ENCODE measurements at regions not wholly inside any gene's neighbourhood (a gene's known extent, or its start where the extent isn't known, plus 50 kb on each side); places are given as distances from the start of the nearest gene placed in this dataset.

GRCh38 chr5:35285435-35285834, 55.1 kb upstream of the PRLR start:
- TF ChIP-seq ZNF281 (CRISPR knock-in tag; IDR thresholded peaks at IDR 0.05; ENCODE audit: borderline replicate concordance) (no peak), HBP1 (CRISPR knock-in tag; IDR thresholded peaks at IDR 0.05; ENCODE audit: low read depth) (no peak), ZNF496 (CRISPR knock-in tag; IDR thresholded peaks at IDR 0.05; ENCODE audit: insufficient replicate concordance) (no peak), CEBPG (CRISPR knock-in tag; IDR thresholded peaks at IDR 0.05) (no peak), FOXM1 (CRISPR knock-in tag; IDR thresholded peaks at IDR 0.05) (no peak), EP300 (IDR thresholded peaks at IDR 0.05; ENCODE audit: low read depth in 2 of 2, low read length in 2 of 2) (no peak), EP300 (CRISPR knock-in tag; IDR thresholded peaks at IDR 0.05; ENCODE audit: borderline replicate concordance) (no peak), ZNF121 (CRISPR knock-in tag; IDR thresholded peaks at IDR 0.05) (no peak), ZNF207 (IDR thresholded peaks at IDR 0.05; ENCODE audit: borderline replicate concordance) (no peak), KLF11 (CRISPR knock-in tag; IDR thresholded peaks at IDR 0.05) (no peak)
- TF ChIP-seq, protein P1, sequence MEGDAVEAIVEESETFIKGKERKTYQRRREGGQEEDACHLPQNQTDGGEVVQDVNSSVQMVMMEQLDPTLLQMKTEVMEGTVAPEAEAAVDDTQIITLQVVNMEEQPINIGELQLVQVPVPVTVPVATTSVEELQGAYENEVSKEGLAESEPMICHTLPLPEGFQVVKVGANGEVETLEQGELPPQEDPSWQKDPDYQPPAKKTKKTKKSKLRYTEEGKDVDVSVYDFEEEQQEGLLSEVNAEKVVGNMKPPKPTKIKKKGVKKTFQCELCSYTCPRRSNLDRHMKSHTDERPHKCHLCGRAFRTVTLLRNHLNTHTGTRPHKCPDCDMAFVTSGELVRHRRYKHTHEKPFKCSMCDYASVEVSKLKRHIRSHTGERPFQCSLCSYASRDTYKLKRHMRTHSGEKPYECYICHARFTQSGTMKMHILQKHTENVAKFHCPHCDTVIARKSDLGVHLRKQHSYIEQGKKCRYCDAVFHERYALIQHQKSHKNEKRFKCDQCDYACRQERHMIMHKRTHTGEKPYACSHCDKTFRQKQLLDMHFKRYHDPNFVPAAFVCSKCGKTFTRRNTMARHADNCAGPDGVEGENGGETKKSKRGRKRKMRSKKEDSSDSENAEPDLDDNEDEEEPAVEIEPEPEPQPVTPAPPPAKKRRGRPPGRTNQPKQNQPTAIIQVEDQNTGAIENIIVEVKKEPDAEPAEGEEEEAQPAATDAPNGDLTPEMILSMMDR (CRISPR knock-in tag; IDR thresholded peaks at IDR 0.05) = no peak

Measured in HepG2 (cell line).